Limb (tissue), 2 donors: ENCODE measurements at regions not wholly inside any gene's neighbourhood (a gene's known extent, or its start where the extent isn't known, plus 50 kb on each side); places are given as distances from the start of the nearest gene placed in this dataset.
"Not testable (repeated sequence)": the region's sequence is repeated elsewhere in the genome, so short reads cannot be mapped to it uniquely, and the experiment has no call there.

Source experiments
- DNase-seq, 2 donors: peaks; one replicate each; pipeline ENCODE4 v3.0.0-alpha.2; 2016; ENCODE audit errors: extremely low spot score in 2 of 2

GRCh38 chr4:55028196-55028595 lies 97.2 kb downstream of the KDR start:
- DNase-seq, result no peak

- DNase-seq, result no peak
Observed at GRCh38 chr4:55027596-55027995, 97.8 kb downstream of the KDR start.

- not testable (repeated sequence) for DNase-seq
Observed at GRCh38 chr4:55025456-55025855, 99.9 kb downstream of the KDR start.

GRCh38 chr4:55023030-55023429 lies 102.4 kb downstream of the KDR start:
- DNase-seq, result no peak

- no peak for DNase-seq
Observed at GRCh38 chr4:55021214-55021613, 104.2 kb downstream of the KDR start.

- DNase-seq, result no peak
Observed at GRCh38 chr4:55020131-55020530, 105.3 kb downstream of the KDR start.

GRCh38 chr4:55018978-55019377 lies 106.4 kb downstream of the KDR start:
- DNase-seq, result no peak

- no peak for DNase-seq
Observed at GRCh38 chr4:55018521-55018920, 106.9 kb downstream of the KDR start.

GRCh38 chr4:55017406-55017805 lies 108.0 kb downstream of the KDR start:
- no peak for DNase-seq

GRCh38 chr4:55016131-55016530 lies 109.3 kb downstream of the KDR start:
- DNase-seq, result no peak

GRCh38 chr4:55014876-55015275 lies 110.5 kb downstream of the KDR start:
- no peak for DNase-seq

GRCh38 chr4:55013431-55013955 lies 111.9 kb downstream of the KDR start:
- no peak for DNase-seq

GRCh38 chr4:55012363-55013230 lies 112.8 kb downstream of the KDR start:
- no peak for DNase-seq

GRCh38 chr4:55011761-55012160 lies 113.6 kb downstream of the KDR start:
- DNase-seq, result no peak

- DNase-seq, result no peak
Observed at GRCh38 chr4:55010550-55010949, 114.8 kb downstream of the KDR start.

- no peak for DNase-seq
Observed at GRCh38 chr4:55008166-55009056, 117.0 kb downstream of the KDR start.

GRCh38 chr4:55005910-55006309 lies 119.5 kb downstream of the KDR start:
- DNase-seq, result no peak

- DNase-seq, result no peak
Observed at GRCh38 chr4:55004831-55005230, 120.6 kb downstream of the KDR start.

GRCh38 chr4:55002431-55002830 lies 123.0 kb downstream of the KDR start:
- no peak for DNase-seq

- DNase-seq, result no peak
Observed at GRCh38 chr4:55001538-55001937, 123.9 kb downstream of the KDR start.

GRCh38 chr4:54999003-54999402 lies 126.4 kb downstream of the KDR start:
- DNase-seq, result peak in 1 of 2 donors; percentile 54

- not testable (repeated sequence) for DNase-seq
Observed at GRCh38 chr4:54993473-54994026, 131.8 kb downstream of the KDR start.
